Hematopoietic multipotent progenitor cell treated with erythropoietin and hydrocortisone succinate and interleukin-3 and kit ligand, for 4 days (in vitro differentiated cells): ENCODE measurements at regions not wholly inside any gene's neighbourhood (a gene's known extent, or its start where the extent isn't known, plus 50 kb on each side); places are given as distances from the start of the nearest gene placed in this dataset.
"Not testable (repeated sequence)": the region's sequence is repeated elsewhere in the genome, so short reads cannot be mapped to it uniquely, and the experiment has no call there.

Experiments used
- DNase-seq: peaks from one replicate; pipeline ENCODE4 v3.0.0-alpha.2; 2015

DNA sequence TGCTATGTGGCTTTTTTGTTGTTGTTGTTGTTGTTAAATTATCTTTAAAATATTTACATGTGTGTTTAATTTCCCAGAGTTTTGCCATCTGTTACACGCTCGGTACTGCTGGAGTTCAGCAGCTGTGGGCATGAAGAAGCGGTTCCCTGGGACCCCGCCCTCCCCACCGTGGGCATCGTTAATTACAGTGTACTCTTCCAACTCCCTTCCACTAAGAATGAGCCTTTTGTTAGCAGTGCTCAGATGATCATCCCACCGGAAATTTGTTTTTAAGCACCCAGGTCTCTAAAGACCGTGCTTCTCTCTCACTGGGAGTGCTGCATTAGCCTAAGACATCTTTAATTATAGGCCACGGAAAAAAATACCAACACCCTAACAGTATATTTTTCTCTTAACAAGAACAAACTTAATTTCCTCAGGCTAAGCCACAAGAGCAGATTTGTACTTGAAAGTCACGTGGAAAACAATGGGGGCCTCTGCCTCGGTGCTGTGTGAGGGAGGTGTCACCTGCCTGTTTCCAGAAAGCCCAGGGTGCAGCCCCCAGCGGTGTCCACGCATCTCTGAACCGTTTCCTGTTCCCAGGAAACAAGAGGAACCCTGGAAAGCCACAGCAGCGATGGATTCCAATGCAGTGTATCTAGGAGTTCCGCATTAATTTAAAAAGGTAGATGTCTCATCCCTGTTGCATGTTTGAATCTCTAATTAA, 113.3 kb upstream of the FRMD1 start:
- no peak for DNase-seq

DNA sequence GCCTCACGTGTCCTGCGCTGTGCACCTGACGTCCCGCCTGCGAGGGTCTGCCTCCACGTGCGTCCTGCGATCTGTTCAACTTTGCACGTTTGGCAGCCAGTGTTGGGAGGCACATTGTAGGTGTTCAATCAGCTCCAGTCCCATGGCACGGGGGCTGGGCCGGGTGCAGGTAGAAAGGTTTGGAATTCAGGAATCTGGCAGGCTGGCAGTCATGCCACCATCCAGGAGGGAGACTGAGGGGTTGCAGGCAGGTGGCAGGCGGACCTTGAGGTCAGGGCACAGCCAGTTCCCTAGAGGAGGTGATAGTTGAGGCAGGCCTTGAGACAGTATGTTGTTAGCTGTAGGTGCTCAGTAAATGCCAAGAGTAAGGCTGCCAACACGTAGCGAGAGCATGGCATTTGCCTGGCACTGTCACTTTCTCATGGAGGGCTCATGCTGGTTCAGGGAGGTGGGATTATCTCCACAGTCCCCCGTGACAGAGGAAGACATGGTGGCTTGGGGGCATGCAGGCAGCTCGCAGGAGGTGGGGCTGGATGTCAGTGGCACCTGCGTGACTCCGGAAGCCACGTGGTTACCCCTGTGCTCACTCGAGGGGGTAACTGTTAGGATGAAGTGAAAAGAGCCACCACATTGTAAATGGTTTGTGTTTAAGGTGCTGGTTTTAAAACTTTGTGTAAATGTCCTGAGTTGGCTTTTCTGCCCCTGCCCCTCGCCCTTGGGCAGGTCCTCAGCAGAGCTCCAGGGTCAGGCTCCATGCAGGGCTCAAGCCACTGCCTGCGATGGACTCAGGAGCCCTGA, 111.8 kb upstream of the FRMD1 start:
- DNase-seq: no peak

DNA sequence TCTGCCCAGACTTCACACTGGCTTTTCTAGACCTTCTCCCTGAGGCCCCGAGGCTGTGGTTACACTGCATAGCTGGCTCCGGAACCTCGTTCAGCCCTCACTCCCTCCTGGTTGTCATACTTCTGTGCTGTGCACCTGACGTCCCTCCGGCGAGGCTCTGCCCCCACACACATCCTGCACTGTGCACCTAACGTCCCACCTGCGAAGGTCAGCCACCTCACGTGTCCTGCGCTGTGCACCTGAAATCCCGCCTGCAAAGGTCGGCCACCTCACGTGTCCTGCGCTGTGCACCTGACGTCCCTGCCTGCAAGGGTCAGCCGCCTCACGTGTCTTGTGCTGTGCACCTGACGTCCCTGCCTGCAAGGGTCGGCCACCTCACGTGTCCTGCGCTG, 111.0 kb upstream of the FRMD1 start:
- no peak for DNase-seq

DNA sequence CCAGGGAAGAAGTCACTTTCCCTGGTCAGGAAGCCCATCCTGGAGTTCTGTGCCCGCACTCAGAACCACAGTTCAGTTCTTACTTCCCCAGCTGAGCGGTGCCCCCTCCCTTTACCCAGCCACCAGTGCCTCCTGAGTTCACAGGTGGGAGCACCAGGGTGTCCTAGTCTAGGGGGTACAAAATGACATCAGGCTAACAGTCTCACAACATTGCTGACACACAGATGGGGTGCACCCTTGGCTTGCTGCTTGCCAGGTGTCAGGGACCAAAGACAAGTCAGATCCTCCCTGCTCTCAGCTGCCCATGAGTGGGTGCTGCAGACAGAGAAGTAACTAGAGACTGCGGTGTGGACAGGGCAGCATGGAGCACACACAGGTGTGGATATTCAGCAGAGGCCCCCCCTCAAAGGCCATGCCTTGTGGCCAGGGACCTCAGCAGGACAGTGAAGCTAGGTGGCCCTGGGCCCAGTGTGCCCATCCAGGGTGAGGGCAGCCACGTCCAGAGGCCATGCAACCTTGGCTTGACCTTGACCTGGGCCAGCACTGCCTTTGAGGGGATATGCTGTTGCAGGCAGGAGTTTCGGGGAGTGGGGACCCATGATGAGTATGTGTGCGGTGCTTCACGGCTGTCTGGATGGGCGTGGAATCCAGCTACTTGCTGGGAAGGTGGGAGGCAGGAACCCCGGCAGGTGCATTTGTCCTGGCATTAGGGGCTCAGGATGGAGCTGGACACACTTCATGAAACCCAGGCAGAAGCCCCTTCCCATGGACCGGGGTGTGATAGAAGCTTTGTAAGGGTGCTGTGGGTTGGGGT, 110.4 kb upstream of the FRMD1 start:
- DNase-seq: no peak

DNA sequence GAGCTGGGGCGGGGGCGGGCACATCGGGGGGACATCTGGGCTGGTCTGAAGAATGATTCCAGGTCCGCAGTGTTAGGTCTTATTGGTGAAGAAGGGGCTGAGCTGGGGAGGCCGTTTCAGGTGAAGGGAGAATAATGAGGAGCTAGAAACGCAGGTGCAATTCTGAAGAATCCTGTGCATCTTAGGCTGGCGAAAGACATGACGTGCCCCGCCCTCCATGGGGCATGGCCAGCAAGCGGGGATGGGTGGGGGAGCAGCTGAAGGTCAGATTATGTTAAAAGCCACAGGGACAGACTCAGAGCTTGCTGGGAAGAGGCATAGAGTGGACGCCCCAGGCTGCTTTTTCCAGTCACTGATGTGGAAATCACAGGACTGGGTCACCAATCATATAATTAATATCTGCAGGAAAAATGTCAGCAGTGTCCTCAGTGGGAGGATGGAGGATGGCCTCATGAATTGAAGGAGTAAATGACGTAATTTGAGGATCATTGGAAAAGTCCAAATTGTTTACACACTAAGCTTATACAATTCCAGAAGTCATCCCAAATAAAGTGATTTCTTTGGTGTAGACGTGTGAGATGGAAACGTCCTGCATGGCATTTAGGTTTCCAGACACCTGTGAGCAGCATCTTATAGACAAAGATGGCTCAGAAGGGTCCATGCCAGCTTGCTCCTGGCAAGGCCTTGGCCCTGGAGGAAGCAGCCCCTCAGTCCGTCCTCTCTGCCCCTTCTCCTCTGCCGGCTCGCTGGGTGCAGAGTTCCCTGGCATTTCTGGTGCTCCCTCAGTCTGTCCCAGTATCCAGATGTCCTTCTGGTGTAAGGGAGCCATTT, 109.6 kb upstream of the FRMD1 start:
- DNase-seq: no peak

GRCh38 chr6:168186438-168186837, 107.4 kb upstream of the FRMD1 start:
- no peak for DNase-seq

DNA sequence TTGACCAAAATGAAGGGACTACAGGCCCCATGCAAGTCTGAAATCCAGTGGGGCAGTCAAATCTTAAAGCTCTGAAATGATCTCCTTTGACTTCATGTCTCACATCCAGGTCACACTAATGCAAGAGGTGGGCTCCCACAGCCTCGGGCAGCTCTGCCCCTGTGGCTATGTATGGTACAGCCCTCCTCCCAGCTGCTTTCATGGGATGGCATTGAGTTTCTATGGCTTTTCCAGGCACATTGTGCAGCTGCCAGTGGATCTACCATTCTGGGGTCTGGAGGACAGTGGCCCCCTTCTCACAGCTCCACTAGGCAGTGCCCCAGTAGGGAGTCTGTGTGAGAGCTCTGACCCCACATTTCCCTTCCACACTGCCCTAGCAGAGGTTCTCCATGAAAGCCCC, 107.0 kb upstream of the FRMD1 start:
- not testable (repeated sequence) for DNase-seq

GRCh38 chr6:168184701-168185100, 105.7 kb upstream of the FRMD1 start:
- no peak for DNase-seq

DNA sequence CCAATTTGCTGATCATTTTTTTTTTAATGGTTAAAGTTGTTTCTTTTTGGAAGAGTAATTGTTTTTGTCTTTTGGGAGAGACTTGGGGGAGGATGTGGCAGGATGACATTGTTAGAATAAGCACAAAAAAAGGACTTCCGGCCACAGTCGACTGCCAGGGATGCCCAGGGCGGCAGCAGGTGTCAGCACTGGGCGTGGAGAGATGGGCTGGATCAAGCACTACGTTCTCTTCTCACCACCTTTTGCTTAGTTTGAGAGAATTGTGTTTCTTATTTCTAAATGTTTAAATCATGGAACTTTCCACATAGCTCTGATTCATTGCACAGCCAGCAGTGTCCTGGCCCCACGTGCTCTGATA, 104.6 kb upstream of the FRMD1 start:
- no peak for DNase-seq

GRCh38 chr6:168182908-168183612, 104.0 kb upstream of the FRMD1 start:
- DNase-seq: no peak

DNA sequence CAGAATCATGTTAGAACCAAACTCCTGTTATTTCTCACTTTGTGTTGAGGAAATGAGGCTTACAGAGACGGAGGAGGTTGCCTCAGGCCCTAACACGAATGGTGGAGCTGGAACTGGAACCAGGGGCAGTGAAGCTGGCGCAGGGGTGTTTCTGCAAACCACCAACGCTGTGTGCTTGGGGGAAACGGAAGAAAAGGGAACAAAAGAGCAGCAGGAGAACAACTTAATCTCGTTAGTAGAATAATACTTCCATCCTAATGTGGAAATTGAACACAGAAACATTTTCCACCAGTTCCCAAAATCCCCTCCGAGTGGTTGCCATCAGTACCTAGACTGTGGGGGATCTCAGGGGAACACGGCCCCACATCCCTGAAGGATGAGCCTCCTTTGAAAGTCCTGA, 103.4 kb upstream of the FRMD1 start:
- no peak for DNase-seq

DNA sequence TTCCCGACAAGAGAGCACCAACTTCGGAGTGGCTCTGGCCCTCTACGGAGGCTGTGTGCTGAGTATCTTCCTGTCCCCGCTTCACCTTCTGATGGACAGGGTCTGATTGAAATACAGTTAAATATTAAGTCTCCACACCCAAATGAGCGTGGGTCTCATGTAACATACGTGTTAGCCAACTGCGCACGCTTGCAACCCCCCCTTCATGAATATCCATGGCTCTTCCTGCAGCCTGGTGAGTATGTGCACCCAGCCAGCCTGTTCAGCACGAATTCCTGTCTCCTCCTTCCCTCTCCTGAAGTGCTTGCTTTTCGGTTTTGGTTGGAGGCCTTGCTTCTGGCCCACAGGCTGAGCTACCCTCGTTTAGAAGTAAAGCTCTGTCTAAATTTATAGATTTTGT, 102.9 kb upstream of the FRMD1 start:
- no peak for DNase-seq

DNA sequence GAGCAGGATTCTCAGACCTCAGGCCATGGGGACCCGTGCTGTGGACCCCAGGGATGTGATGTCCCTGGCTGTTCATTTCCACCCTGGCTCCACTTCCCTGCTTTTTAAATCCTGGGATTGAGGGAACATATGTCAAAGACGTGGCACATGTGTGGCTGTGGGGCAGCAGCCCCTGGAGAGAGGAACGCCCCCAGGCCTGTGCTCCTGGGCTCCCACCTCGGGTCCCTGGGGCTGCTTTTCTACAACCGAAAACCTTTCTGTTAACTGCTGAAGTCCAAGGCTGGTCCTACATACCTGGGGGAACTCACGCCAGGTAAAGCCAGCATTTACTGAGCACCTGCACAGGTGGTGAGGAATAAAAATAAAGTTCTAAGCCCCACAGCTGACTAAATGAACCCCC, 102.3 kb upstream of the FRMD1 start:
- DNase-seq: no peak

DNA sequence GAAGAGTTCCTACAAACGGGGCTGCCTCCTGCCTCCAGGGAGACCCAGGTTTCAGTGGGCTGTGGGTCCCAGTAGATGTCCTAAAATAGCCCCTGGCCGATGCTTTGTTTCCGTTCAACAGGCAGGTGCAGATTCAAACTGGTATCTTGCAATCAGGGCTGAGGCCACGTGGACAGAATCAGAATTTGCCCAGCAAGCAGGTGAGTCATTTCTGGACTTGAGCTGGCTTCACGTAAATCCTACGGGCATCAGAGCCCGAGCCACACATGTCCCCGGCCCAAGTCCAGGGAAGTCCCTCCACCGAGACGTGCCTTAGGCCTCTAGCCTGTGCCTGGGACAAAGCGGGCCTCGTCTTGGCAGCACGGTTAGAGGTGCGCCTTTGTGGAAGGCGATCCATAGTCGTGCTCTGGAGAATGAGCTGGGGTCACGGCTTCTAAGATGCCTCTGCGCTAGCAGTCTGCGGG, 101.6 kb upstream of the FRMD1 start:
- no peak for DNase-seq

DNA sequence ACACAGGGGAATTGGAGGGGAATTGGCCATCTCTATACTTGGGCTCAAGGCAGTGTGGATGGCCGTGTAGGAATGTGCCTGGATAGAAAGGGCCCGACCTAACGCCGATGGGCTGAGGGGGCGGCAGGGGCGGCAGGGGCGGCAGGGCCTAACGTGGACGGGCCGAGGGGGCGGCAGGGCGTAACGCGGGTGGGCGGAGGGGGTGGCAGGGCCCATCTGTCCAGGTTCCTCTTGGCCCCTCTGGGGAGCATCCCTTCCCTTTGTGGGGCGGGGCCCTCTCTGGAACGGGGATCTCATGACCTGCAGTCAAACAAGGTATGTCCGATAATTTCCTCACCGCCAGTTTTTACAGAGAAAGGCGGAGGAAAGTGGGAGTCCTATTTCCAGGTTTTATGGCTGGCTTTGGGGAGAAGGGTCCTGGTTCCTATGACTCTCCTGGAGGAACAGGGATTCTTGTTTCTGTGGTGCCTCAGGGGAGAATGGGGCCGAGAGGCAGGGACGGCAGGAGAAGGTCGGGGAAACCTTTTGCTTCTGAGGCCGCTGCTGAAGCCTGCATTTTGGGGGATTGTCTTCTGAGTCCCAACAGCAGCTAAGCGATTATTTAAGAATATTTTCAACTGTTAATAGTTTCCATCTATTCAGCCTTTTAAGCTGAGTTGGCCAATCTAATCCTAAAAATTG, 100.8 kb upstream of the FRMD1 start:
- no peak for DNase-seq

DNA sequence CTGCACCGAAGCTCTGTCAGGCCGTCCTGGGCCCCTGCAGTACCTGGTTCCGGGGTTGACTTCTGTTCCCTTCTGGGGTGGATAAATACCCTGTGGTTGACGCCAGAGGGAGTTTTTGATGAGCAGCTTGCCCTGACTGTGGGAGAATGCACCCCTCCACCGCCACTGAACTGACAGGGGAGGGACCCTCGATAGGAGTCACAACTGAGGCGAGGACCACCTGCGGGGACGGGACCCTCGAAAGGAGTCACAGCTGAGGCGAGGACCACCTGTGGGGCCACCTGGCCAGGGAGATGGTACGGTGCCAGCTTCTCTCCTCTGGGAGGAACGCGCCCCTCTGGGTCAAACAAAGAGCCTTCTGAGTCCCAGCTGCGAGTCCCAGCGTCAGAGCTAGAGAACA, 100.1 kb upstream of the FRMD1 start:
- DNase-seq: no peak

- no peak for DNase-seq
Measured at GRCh38 chr6:168177103-168177891, 98.3 kb upstream of the FRMD1 start.

DNA sequence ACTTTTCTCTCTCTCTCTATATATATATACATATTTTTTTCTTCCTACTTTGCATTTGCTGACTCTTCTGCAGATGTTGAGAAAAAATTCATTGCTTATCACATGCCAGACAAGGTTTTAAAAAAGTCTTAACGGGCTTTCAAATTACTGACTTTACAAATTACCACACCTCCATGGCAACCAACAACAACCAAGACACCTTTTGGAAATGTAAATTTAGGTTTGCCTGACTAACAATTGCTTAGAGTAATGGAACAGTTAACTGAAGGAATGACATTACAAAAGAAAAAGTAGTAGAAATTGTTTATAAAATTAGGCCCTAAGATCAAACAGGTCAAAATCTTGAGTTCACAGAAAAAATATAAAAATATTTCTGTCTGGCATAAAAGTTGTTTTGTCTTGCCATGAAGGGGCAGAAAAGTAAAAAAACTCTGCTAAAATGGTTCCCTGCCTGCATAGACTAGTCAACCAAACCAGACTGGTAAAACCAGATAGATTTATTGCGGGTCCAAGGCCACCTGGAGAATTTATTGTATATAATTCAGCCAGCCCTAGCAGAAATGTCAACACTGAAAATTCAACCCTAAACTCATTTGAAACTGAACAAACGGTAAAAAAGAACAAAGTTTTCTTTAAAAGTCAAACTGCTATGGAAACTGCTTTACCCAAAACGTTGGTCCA, 92.8 kb upstream of the FRMD1 start:
- DNase-seq: no peak

DNA sequence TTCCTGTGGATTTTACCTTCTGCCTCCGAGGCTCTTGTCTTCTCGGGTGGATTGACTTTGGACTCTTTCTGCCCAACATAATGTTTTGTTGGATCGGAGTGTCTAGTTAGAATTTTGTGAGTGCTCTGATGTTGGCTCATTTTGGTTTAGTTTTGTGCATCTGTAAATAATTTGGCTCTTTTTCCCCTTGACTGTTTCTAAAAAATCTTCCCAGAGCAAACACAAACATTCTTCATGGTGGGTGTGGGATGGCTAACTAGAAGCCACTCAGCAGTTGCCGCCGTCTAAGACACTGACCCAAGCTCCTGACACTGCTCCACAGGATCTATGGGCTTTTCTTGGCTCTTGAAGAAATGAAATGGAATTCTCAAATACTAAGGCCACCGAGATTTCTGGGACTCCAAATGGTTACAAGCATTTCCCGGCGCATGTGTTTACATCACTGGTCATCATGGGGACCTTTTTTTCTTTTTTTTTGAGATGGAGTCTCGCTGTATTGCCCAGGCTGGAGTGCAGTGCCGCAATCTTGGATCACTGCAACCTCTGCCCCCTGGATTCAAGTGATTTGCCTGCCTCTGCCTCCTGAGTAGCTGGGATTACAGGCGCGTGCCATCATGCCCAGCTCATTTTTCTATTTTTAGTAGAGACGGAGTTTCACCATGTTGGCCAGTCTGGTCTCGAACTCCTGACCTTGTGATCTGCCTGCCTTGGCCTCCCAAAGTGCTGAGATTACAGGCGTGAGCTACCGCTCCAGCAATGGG, 92.0 kb upstream of the FRMD1 start:
- no peak for DNase-seq
